CD4-positive, alpha-beta T cell (primary cell): ENCODE measurements at regions not wholly inside any gene's neighbourhood (a gene's known extent, or its start where the extent isn't known, plus 50 kb on each side); places are given as distances from the start of the nearest gene placed in this dataset.

Experiments
- ATAC-seq: fragments of 200-7000 bp; cut with Tn5 transposase; one replicate; pipeline ENCODE4 v1.10.0; 2022; ENCODE audit warnings: mild to moderate bottlenecking; ENCODE audit not compliant: poor library complexity
- CTCF ChIA-PET: fragments of 350-600 bp; sonication (Branson Sonifier 250); formaldehyde crosslinking; loops from one replicate; lab custom pipeline; 2021; ENCODE audit warnings: antibody characterized with exemption, inconsistent platforms; lab: Charles Lee
- POLR2A ChIA-PET: fragments of 350-600 bp; sonication (Branson Sonifier 250); formaldehyde crosslinking; loops from one replicate; lab custom pipeline; 2021; ENCODE audit warnings: antibody characterized with exemption, inconsistent platforms; lab: Charles Lee
- DNase-seq, 14 experiments: peaks; one replicate each; pipeline ENCODE4 v3.0.0-alpha.2; 2013 to 2020; ENCODE audit warnings: mixed read lengths in 2 of 14
- H3K27ac ChIP-seq, 2 donors: one replicate each; pipeline versions ENCODE4 v1.5.1 to v1.7.0; 2013; ENCODE audit warnings: low read length in 2 of 2, low read depth in 1 of 2, mild to moderate bottlenecking in 1 of 2
- H3K27me3 ChIP-seq, 2 experiments: 1 replicate in 1 of 2; 2 replicates in 1 of 2; pipeline versions ENCODE4 v1.6.1 to v1.7.0; 2013; ENCODE audit warnings: low read length in 2 of 2, control low read depth in 1 of 2, mild to moderate bottlenecking in 1 of 2, moderate library complexity in 1 of 2; ENCODE audit not compliant: insufficient read depth in 2 of 2, control insufficient read depth in 1 of 2
- H3K36me3 ChIP-seq: one replicate; pipeline ENCODE4 v1.6.1; 2013; ENCODE audit warnings: low read length, control low read depth; ENCODE audit not compliant: insufficient read depth
- H3K4me1 ChIP-seq: one replicate; pipeline ENCODE4 v1.6.1; 2013; ENCODE audit warnings: low read length, control low read depth; ENCODE audit not compliant: insufficient read depth
- H3K4me3 ChIP-seq: one replicate; pipeline ENCODE4 v1.5.1; 2013; ENCODE audit warnings: mild to moderate bottlenecking, low read length, moderate library complexity
- H3K9me3 ChIP-seq, 2 experiments: 1 replicate in 1 of 2; 2 replicates in 1 of 2; pipeline versions ENCODE4 v1.6.1 to v1.7.0; 2013; ENCODE audit warnings: low read length in 2 of 2, mild to moderate bottlenecking in 2 of 2, control low read depth in 1 of 2, moderate library complexity in 1 of 2; ENCODE audit not compliant: control insufficient read depth in 1 of 2, insufficient read depth in 1 of 2
- H3K27ac Mint-ChIP-seq: one replicate; pipeline ENCODE4 v1.8.0; 2020; ENCODE audit warnings: mixed read lengths
- H3K27me3 Mint-ChIP-seq: one replicate; pipeline ENCODE4 v1.8.0; 2021; ENCODE audit warnings: mixed read lengths
- H3K36me3 Mint-ChIP-seq: one replicate; pipeline ENCODE4 v1.8.0; 2021; ENCODE audit warnings: low read depth, mixed read lengths
- H3K4me1 Mint-ChIP-seq: one replicate; pipeline ENCODE4 v1.8.0; 2021; ENCODE audit warnings: low read depth, mixed read lengths
- H3K4me3 Mint-ChIP-seq: one replicate; pipeline ENCODE4 v1.8.0; 2020; ENCODE audit warnings: mild to moderate bottlenecking, mixed read lengths
- H3K9me3 Mint-ChIP-seq: one replicate; pipeline ENCODE4 v1.8.0; 2020; ENCODE audit warnings: mixed read lengths
- intact Hi-C, 2 experiments: fragments of 100-400 bp; cut with DNase I in 1 of 2; cut with micrococcal nuclease in 1 of 2; formaldehyde crosslinking; loops; one replicate each; pipeline versions ENCODE4 v1.15.1 to v1.9.0; 2023 to 2025; cut with DNase I, micrococcal nuclease
- TF ChIP-seq, protein P1 (sequence below): fragments of 200-600 bp; IDR thresholded peaks from one replicate; pipeline ENCODE4 v1.8.0; 2022; ENCODE audit warnings: antibody characterized with exemption, mild to moderate bottlenecking

DNA sequence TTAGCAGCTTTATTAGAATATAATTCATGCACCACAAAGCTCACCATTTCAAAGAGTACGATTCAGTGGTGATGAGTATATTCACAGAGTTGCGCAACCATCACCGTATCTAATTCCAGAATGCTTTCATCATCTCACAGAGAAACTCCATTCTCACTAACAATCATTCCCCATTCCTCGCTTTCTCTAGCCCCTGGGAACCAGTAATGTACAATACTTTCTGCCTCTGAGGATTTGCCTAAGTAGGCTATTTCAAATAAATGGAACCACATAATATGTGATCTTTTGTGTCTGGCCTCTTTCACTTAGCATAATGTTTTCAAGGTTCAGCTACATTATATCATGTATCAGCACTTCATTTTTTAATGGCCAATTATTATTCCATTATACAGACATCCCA lies 145.1 kb upstream of the ADAMTS16 start:
- Mint-ChIP-seq H3K27ac (no peak overlapping the region), H3K4me1 (no peaks in the 10 kb centered on the region), H3K36me3 (no peaks in the 10 kb centered on the region), H3K27me3 (no peaks in the 10 kb centered on the region), H3K4me3 (no peak overlapping the region), H3K9me3 (peaks cover 2% of the 10 kb centered on the region)
- POLR2A ChIA-PET, result no interaction called here
- H3K9me3 ChIP-seq, result peaks cover 0 to 8% of the 10 kb centered on the region in 2 experiments
- TF ChIP-seq, protein P1, sequence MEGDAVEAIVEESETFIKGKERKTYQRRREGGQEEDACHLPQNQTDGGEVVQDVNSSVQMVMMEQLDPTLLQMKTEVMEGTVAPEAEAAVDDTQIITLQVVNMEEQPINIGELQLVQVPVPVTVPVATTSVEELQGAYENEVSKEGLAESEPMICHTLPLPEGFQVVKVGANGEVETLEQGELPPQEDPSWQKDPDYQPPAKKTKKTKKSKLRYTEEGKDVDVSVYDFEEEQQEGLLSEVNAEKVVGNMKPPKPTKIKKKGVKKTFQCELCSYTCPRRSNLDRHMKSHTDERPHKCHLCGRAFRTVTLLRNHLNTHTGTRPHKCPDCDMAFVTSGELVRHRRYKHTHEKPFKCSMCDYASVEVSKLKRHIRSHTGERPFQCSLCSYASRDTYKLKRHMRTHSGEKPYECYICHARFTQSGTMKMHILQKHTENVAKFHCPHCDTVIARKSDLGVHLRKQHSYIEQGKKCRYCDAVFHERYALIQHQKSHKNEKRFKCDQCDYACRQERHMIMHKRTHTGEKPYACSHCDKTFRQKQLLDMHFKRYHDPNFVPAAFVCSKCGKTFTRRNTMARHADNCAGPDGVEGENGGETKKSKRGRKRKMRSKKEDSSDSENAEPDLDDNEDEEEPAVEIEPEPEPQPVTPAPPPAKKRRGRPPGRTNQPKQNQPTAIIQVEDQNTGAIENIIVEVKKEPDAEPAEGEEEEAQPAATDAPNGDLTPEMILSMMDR, result no peak
- no peak overlapping the region for H3K4me3 ChIP-seq
- ATAC-seq, result no peak
- intact Hi-C loops, result no loop called here
- no peaks in the 10 kb centered on the region for H3K4me1 ChIP-seq
- H3K27ac ChIP-seq, result no peak overlapping the region
- CTCF ChIA-PET, result interaction anchor here (0.6 kb wide), 1 partner anchor 75 kb away, joined by 3 read pairs; no protein-coding TSS in a partner anchor
- no peaks in the 10 kb centered on the region for H3K36me3 ChIP-seq
- H3K27me3 ChIP-seq, result no peaks in the 10 kb centered on the region
- DNase-seq, result no peak

DNA sequence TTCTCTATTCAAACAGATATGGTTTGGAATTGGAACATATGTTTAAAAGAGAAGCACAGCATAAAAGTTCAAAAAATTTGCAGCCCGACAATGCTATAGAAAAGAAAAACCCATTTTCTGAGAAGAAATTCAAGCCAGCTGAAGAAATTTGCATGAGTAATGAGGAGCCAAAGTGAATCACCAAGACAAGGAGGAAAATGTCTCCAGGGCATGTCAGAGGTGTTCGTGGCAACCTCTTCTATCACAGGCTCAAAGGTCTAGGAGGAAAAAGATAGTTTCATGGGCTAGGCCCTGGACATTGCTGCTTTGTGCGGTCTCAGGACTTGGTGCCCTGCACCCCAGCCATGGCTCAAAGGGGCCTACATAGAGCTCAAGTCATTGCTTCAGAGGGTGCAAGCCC lies 134.8 kb upstream of the ADAMTS16 start:
- H3K9me3 ChIP-seq, result no peaks in the 10 kb centered on the region
- no peaks in the 10 kb centered on the region for H3K27me3 Mint-ChIP-seq
- no peaks in the 10 kb centered on the region for H3K36me3 Mint-ChIP-seq
- DNase-seq (no peak), ATAC-seq (no peak)
- no peak overlapping the region for H3K4me3 ChIP-seq
- H3K4me1 Mint-ChIP-seq, result no peaks in the 10 kb centered on the region
- H3K27ac ChIP-seq, result no peak overlapping the region
- no peaks in the 10 kb centered on the region for H3K36me3 ChIP-seq
- H3K4me3 Mint-ChIP-seq, result no peak overlapping the region
- TF ChIP-seq, protein P1, result no peak
- H3K27ac Mint-ChIP-seq, result no peak overlapping the region
- H3K4me1 ChIP-seq, result no peaks in the 10 kb centered on the region
- POLR2A ChIA-PET, result no interaction called here
- intact Hi-C loops, result no loop called here
- H3K27me3 ChIP-seq, result no peaks in the 10 kb centered on the region
- CTCF ChIA-PET, result no interaction called here
- H3K9me3 Mint-ChIP-seq, result peaks cover 10% of the 10 kb centered on the region

DNA sequence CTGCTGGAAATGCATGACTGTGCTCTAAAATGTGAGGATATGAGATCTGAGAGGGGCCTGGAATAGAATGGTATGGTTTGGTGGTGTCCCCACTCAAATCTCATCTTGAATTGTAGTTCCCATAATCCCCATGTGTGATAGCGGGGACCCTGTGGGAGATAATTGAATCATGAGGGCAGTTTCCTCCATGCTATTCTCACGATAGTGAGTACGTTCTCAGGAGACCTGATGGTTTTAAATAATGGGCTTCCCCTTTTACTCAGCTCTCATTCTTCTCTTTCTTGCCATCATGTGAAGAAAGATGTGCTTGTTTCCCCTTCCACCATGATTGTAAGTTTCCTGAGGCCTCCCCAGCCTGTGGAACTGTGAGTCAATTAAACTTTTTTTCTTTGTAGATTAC lies 133.6 kb upstream of the ADAMTS16 start:
- no peaks in the 10 kb centered on the region for H3K36me3 Mint-ChIP-seq
- Histone ChIP-seq H3K9me3 (no peaks in the 10 kb centered on the region), H3K4me3 (no peak overlapping the region), H3K36me3 (no peaks in the 10 kb centered on the region), H3K4me1 (no peaks in the 10 kb centered on the region), H3K27me3 (no peaks in the 10 kb centered on the region), H3K27ac (no peak overlapping the region)
- H3K4me1 Mint-ChIP-seq, result no peaks in the 10 kb centered on the region
- no peaks in the 10 kb centered on the region for H3K27me3 Mint-ChIP-seq
- POLR2A ChIA-PET, result no interaction called here
- CTCF ChIA-PET, result no interaction called here
- intact Hi-C loops, result no loop called here
- peaks cover 13% of the 10 kb centered on the region for H3K9me3 Mint-ChIP-seq
- no peak for DNase-seq
- ATAC-seq, result no peak
- H3K27ac Mint-ChIP-seq, result no peak overlapping the region
- no peak overlapping the region for H3K4me3 Mint-ChIP-seq
- TF ChIP-seq, protein P1, result no peak
